Suppressor macrophage treated with lipopolysaccharide for 1 hour (primary cell): ENCODE measurements at regions not wholly inside any gene's neighbourhood (a gene's known extent, or its start where the extent isn't known, plus 50 kb on each side); places are given as distances from the start of the nearest gene placed in this dataset.
"Not testable (repeated sequence)": the region's sequence is repeated elsewhere in the genome, so short reads cannot be mapped to it uniquely, and the experiment has no call there.

ENCODE experiments used
- DNase-seq, 3 donors: peaks; one replicate each; pipeline ENCODE4 v3.0.0-alpha.2; 2020 to 2022

GRCh38 chr4:112061207-112061817, 83.9 kb upstream of the FAM241A start:
- no peak for DNase-seq

GRCh38 chr4:112063260-112063659, 82.0 kb upstream of the FAM241A start:
- DNase-seq, result no peak

DNA sequence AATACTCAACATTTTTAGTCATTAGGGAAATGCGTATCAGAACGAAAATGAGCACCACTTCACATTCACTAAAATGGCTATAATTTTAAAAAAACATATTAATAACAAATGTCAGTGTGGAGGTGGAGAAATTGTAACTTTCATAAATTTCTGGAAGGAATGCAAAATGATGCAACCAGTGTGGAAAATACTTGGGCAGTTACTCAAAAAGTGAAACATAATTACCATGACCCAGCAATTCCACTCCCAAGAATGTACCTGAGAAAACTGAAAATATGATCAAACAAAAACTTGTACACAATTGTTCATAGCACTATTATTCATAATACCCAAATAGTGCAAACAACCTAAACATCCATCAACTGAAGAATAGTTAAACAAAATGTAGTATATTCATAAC, 76.1 kb upstream of the FAM241A start:
- DNase-seq, result no peak

GRCh38 chr4:112073181-112073580, 72.1 kb upstream of the FAM241A start:
- DNase-seq, result no peak

DNA sequence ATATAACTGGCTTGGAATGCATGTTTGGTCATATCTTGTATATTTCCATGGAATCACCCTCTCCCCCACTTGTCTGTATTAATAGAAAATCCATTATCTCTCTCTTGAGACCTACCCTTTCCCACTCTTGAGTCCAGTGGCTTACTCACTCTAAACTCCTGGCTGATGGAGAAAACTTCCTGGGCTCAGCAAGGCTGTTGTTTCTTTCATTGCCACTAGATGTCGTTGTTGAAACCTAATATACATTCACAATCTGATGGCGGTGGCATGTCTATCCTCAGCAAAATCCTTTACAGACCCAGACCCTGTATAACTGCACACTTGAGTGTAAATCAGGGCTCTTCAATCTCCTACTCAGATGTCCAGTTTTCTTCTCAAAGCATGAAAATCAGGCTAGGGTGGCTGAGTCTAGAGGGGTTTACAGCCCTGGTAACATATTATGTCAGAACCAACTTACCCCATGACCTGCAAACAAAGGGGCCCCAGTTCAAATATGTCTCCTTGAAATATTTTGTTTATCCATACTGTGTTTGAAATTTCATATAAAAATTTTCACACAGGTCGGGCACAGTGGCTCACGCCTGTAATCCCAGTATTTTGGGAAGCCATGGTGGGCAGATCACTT, 70.0 kb upstream of the FAM241A start:
- DNase-seq, result peak; percentile 61 to 82 (median 77)

GRCh38 chr4:112075906-112076305, 69.3 kb upstream of the FAM241A start:
- DNase-seq, result no peak

GRCh38 chr4:112076919-112077608, 68.2 kb upstream of the FAM241A start:
- no peak for DNase-seq

- no peak for DNase-seq
Measured at GRCh38 chr4:112077743-112078142, 67.5 kb upstream of the FAM241A start.

DNA sequence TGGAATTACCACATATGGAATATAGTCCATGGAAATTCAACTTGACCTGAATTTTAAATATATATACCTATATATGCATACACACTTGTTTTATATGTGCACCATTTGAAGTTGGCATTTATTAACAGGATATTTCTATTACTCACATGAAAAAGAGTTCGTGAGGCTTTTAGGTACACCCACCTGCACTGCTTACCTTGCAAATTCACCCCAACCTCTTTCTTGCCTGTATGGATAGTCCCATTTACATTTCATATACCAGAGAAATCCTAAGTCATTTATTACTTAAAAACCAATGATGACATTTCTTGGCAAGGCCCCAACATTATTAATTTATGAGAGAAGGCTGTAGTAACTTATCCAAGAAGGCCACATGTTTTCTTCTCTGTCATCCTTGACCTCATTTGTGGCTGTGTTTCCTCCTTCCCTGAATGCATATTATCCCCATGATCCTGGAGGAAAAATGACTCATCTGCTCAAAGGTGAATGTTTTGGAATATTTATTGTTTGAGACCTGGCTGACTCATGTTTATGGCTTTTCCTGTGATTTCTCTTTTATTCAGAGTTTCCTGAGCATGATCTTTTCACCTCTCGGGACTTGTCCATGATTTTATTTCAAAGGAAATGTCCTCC, 62.2 kb upstream of the FAM241A start:
- no peak for DNase-seq

DNA sequence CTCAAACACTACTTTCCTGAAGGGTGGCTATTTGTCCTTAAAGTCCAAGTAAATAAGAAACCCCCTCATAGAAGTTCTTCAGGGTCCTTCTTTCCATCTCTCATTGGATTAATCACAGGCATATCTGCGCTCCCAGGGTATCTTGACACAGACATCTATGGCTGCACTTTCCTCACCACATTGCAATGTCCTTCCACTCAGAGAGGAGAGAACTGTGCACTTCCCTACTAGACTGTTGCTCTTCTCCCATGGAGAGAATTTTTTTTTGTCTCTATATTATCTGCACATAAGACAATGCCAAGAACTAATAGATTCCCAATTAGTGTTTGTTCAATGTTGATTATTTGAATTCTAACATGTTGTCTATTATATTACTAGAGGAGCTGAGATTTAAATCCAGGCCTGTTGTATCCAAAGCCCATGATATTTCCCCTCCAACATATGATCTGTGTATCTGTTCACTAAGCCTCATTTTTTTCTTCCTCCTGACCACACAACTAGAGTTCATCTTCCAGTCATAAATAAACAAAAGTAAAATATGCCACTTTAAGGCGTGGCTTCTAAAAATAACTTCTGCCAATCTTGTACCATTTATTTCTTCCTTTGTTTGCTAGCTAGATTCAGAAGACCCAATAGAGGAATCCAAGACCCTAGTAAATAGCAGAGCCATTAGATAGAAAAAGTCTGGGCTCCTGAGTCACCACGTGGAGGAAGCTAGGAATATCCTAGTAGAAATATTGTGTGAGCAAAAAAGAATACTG, 61.5 kb upstream of the FAM241A start:
- peak in 1 of 3 donors; percentile 17 for DNase-seq

GRCh38 chr4:112085156-112086035, 59.9 kb upstream of the FAM241A start:
- DNase-seq, result peak; percentile 80 to 94 (median 92)

GRCh38 chr4:112086036-112086434, 59.2 kb upstream of the FAM241A start:
- no peak for DNase-seq

DNA sequence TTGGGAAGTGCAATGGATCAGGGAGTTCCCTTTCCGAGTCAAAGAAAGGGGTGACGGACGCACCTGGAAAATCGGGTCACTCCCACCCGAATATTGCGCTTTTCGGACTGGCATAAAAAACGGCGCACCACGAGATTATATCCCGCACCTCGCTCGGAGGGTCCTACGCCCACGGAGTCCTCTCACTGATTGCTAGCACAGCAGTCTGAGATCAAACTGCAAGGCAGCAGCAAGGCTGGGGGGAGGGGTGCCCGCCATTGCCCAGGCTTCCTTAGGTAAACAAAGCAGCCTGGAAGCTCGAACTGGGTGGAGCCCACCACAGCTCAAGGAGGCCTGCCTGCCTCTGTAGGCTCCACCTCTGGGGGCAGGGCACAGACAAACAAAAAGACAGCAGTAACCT, 58.6 kb upstream of the FAM241A start:
- not testable (repeated sequence) for DNase-seq

DNA sequence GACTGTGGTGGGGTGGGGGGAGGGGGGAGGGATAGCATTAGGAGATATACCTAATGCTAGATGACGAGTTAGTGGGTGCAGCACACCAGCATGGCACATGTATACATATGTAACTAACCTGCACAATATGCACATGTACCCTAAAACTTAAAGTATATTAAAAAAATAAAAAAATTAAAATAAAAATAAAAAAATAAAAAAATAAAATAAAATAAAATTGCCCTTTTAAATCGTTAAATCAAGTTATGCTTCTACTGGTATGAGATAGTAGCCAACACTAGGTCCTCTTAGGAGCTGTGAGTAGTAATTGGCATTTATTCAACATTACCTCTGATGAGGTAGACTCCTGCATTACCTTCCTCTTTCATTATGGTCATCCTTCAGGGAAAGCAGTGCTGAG, 52.9 kb upstream of the FAM241A start:
- DNase-seq, result not testable (repeated sequence)

GRCh38 chr4:112093636-112094202, 51.5 kb upstream of the FAM241A start:
- no peak for DNase-seq

DNA sequence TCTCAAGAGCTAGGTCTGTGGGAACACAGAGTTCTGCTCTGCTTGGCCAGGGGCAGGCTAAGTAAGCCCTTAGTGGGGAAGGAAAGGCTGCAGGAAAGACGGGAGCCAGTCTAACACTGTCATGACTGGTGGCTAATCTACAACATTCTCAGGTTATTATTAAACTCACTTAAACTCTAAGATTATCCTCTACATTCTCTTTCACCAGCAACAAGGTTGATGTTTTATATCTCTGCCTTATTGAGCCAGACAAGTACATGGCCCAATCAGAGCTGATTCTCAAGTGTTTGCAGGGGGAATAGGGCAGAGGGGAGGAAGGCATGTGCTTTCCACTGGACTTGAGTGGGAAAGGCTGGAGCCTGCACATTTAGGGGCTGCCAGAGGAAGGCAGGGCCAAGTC, 50.9 kb upstream of the FAM241A start:
- no peak for DNase-seq
